ENCODE measurements at regions not wholly inside any gene's neighbourhood (a gene's known extent, or its start where the extent isn't known, plus 50 kb on each side); places are given as distances from the start of the nearest gene placed in this dataset.

DNA sequence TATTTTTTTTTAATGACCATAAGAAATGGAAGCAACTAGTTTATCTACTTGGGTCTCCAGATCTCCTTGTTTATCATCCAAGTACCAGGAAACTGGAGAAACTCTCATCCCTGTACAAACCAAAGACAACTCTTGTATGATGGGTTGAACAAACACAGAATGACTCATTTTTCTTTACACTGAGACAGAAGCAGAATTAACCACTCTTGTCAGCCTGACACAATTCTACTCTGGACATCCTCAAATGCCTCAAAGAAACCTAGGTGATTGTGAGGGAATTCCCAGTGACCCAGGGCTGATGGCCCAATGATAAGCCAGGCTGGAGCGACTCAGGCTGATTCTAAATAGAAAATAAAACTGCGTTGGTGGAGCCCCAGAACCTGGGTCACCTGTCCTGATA is 151.5 kb downstream of the ZNF737 start:
- Histone ChIP-seq H2AFZ (ENCODE audit: low read depth, low read length) (no peak overlapping the region), H3K4me2 (ENCODE audit: insufficient read depth, low read length) (no peak overlapping the region), H3K79me2 (ENCODE audit: insufficient read depth, low read length) (peaks cover 56% of the 10 kb centered on the region), H3K9ac (ENCODE audit: low read depth, low read length) (no peak overlapping the region), H3K27me3 (ENCODE audit: insufficient read depth, low read length, poor library complexity) (no peaks in the 10 kb centered on the region), H4K20me1 (ENCODE audit: insufficient read depth, low read length) (no peaks in the 10 kb centered on the region), H3K4me3 (ENCODE audit: low read depth in 1 of 2, low read length in 2 of 2) (no peak overlapping the region), H3K36me3 (ENCODE audit: insufficient read depth, low read length) (peaks cover 50% of the 10 kb centered on the region), H3K9me3 (ENCODE audit: insufficient read depth, low read length, severe bottlenecking) (no peaks in the 10 kb centered on the region), H3K27ac (ENCODE audit: low read length) (no peak overlapping the region), H3K4me1 (ENCODE audit: insufficient read depth, low read length) (no peaks in the 10 kb centered on the region)
- DNase-seq (no peak), ATAC-seq (ENCODE audit: insufficient read depth, low read depth) (no peak)
- TF ChIP-seq CTCF (IDR thresholded peaks at IDR 0.05; ENCODE audit: borderline replicate concordance, extremely low read depth, low read length, poor library complexity, severe bottlenecking), result no peak
- no peak for TF ChIP-seq EZH2 (IDR thresholded peaks at IDR 0.05; ENCODE audit: borderline replicate concordance, low read depth, low read length, severe bottlenecking)

DNA sequence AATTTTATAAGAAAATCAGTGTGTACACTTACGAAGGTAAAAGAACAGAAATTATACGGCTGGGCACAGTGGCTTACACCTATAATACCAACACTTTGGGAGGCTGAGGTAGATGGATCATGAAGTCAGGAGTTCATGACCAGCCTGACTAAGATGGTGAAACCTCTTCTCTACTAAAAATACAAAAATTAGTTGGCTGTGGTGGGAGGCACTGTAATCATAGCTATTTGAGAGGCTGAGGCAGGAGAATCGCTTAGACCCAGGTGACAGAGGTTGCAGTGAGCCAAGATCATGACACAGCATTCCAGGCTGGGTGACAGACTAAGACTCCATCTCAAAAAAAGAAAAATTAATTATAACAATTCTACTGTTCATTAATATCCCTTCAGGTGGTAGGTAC is 151.9 kb downstream of the ZNF737 start:
- Histone ChIP-seq H3K27ac (ENCODE audit: low read length) (no peak overlapping the region), H3K4me2 (ENCODE audit: insufficient read depth, low read length) (no peak overlapping the region), H4K20me1 (ENCODE audit: insufficient read depth, low read length) (no peaks in the 10 kb centered on the region), H3K27me3 (ENCODE audit: insufficient read depth, low read length, poor library complexity) (no peaks in the 10 kb centered on the region), H3K79me2 (ENCODE audit: insufficient read depth, low read length) (peaks cover 54% of the 10 kb centered on the region), H3K9me3 (ENCODE audit: insufficient read depth, low read length, severe bottlenecking) (no peaks in the 10 kb centered on the region), H3K9ac (ENCODE audit: low read depth, low read length) (no peak overlapping the region), H2AFZ (ENCODE audit: low read depth, low read length) (no peak overlapping the region), H3K36me3 (ENCODE audit: insufficient read depth, low read length) (peaks cover 54% of the 10 kb centered on the region), H3K4me3 (ENCODE audit: low read depth in 1 of 2, low read length in 2 of 2) (no peak overlapping the region), H3K4me1 (ENCODE audit: insufficient read depth, low read length) (no peaks in the 10 kb centered on the region)
- no peak for DNase-seq
- ATAC-seq (ENCODE audit: insufficient read depth, low read depth), result no peak
- TF ChIP-seq CTCF (IDR thresholded peaks at IDR 0.05; ENCODE audit: borderline replicate concordance, extremely low read depth, low read length, poor library complexity, severe bottlenecking) (no peak), EZH2 (IDR thresholded peaks at IDR 0.05; ENCODE audit: borderline replicate concordance, low read depth, low read length, severe bottlenecking) (no peak)

DNA sequence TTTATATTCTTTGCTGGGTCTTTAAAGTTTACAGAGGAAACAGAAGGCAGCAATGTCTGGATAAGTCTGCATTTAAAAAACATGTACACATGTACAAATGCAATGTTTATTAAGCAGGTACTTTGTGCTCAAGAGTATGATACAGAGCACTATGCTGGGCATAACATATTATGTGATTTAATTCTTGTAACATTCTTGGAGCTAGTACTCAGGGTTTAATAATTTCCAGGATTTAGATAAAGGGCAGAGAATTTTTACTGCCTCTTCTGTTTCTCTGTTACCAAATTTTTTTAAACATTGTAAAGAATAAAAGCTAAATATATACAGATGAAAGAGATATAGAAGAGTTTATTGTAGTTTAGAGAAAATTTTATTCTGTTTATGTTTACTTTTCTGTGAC is 152.7 kb downstream of the ZNF737 start:
- no peaks in the 10 kb centered on the region for H4K20me1 ChIP-seq (ENCODE audit: insufficient read depth, low read length)
- H3K9me3 ChIP-seq (ENCODE audit: insufficient read depth, low read length, severe bottlenecking), result no peaks in the 10 kb centered on the region
- H2AFZ ChIP-seq (ENCODE audit: low read depth, low read length), result no peak overlapping the region
- no peaks in the 10 kb centered on the region for H3K4me1 ChIP-seq (ENCODE audit: insufficient read depth, low read length)
- no peak overlapping the region for H3K27ac ChIP-seq (ENCODE audit: low read length)
- ATAC-seq (ENCODE audit: insufficient read depth, low read depth) (no peak), DNase-seq (no peak)
- H3K79me2 ChIP-seq (ENCODE audit: insufficient read depth, low read length), result peaks cover 46% of the 10 kb centered on the region
- no peak for TF ChIP-seq CTCF (IDR thresholded peaks at IDR 0.05; ENCODE audit: borderline replicate concordance, extremely low read depth, low read length, poor library complexity, severe bottlenecking)
- TF ChIP-seq EZH2 (IDR thresholded peaks at IDR 0.05; ENCODE audit: borderline replicate concordance, low read depth, low read length, severe bottlenecking), result no peak
- H3K27me3 ChIP-seq (ENCODE audit: insufficient read depth, low read length, poor library complexity), result no peaks in the 10 kb centered on the region
- H3K9ac ChIP-seq (ENCODE audit: low read depth, low read length), result no peak overlapping the region
- H3K4me3 ChIP-seq (ENCODE audit: low read depth in 1 of 2, low read length in 2 of 2), result no peak overlapping the region
- H3K4me2 ChIP-seq (ENCODE audit: insufficient read depth, low read length), result no peak overlapping the region
- H3K36me3 ChIP-seq (ENCODE audit: insufficient read depth, low read length), result peaks cover 59% of the 10 kb centered on the region

DNA sequence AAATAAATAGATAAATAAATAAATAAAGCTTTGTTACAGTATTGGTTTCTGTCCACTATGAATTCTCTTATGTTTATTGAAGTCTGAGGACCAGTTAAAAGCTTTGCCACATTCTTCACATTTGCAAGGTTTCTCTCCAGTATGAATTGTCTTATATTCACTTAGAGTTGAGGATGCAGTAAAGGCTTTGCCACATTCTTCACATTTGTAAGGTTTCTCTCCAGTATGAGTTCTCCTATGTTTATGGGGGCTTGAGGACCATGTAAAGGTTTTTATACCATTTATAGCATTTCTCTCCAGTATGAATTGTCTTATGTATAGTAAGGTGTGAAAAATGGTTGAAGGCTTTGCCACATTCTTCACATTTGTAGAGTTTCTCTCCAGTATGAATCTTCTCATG is 168.3 kb downstream of the ZNF737 start:
- Histone ChIP-seq H2AFZ (ENCODE audit: low read depth, low read length) (no peak overlapping the region), H3K27me3 (ENCODE audit: insufficient read depth, low read length, poor library complexity) (no peaks in the 10 kb centered on the region), H3K36me3 (ENCODE audit: insufficient read depth, low read length) (peaks cover 32% of the 10 kb centered on the region; the same call in 1 of the 2 replicates), H3K4me1 (ENCODE audit: insufficient read depth, low read length) (no peaks in the 10 kb centered on the region), H3K4me3 (ENCODE audit: low read depth in 1 of 2, low read length in 2 of 2) (no peak overlapping the region), H3K27ac (ENCODE audit: low read length) (no peak overlapping the region), H3K79me2 (ENCODE audit: insufficient read depth, low read length) (no peaks in the 10 kb centered on the region), H4K20me1 (ENCODE audit: insufficient read depth, low read length) (no peaks in the 10 kb centered on the region), H3K9ac (ENCODE audit: low read depth, low read length) (no peak overlapping the region), H3K9me3 (ENCODE audit: insufficient read depth, low read length, severe bottlenecking) (peaks cover 44% of the 10 kb centered on the region), H3K4me2 (ENCODE audit: insufficient read depth, low read length) (no peak overlapping the region)
- DNase-seq (no peak), ATAC-seq (ENCODE audit: insufficient read depth, low read depth) (no peak)
- TF ChIP-seq CTCF (IDR thresholded peaks at IDR 0.05; ENCODE audit: borderline replicate concordance, extremely low read depth, low read length, poor library complexity, severe bottlenecking), result no peak
- TF ChIP-seq EZH2 (IDR thresholded peaks at IDR 0.05; ENCODE audit: borderline replicate concordance, low read depth, low read length, severe bottlenecking), result no peak

Data from DND-41 (cell line).